Progenitor cell of endocrine pancreas (in vitro differentiated cells): ENCODE measurements at regions not wholly inside any gene's neighbourhood (a gene's known extent, or its start where the extent isn't known, plus 50 kb on each side); places are given as distances from the start of the nearest gene placed in this dataset.

ENCODE experiments used
- DNase-seq: peaks from one replicate; pipeline ENCODE4 v3.0.0; 2021; ENCODE audit warnings: low spot score; ENCODE audit not compliant: unreplicated experiment
- H3K27ac Mint-ChIP-seq: 2 replicates; pipeline ENCODE4 v1.8.0; 2021; ENCODE audit warnings: mild to moderate bottlenecking, moderate library complexity, mixed read lengths
- H3K27me3 Mint-ChIP-seq: 2 replicates; pipeline ENCODE4 v1.8.0; 2021; ENCODE audit warnings: mixed read lengths
- H3K36me3 Mint-ChIP-seq: 2 replicates; pipeline ENCODE4 v1.8.0; 2022; ENCODE audit warnings: mixed read lengths; ENCODE audit not compliant: insufficient read depth
- H3K4me1 Mint-ChIP-seq: 2 replicates; pipeline ENCODE4 v1.8.0; 2021; ENCODE audit warnings: low read depth, mixed read lengths
- H3K4me3 Mint-ChIP-seq: 2 replicates; pipeline ENCODE4 v1.8.0; 2021; ENCODE audit warnings: low read depth, mild to moderate bottlenecking, moderate library complexity, mixed read lengths
- H3K9me3 Mint-ChIP-seq: 2 replicates; pipeline ENCODE4 v1.8.0; 2021; ENCODE audit warnings: low read depth, mixed read lengths
- TF ChIP-seq, protein P1 (sequence below): fragments of 200-600 bp; sonication (generic); IDR thresholded peaks from one replicate; pipeline ENCODE4 v1.5.0; 2021; ENCODE audit warnings: antibody characterized with exemption, mild to moderate bottlenecking; ENCODE audit not compliant: unreplicated experiment

DNA sequence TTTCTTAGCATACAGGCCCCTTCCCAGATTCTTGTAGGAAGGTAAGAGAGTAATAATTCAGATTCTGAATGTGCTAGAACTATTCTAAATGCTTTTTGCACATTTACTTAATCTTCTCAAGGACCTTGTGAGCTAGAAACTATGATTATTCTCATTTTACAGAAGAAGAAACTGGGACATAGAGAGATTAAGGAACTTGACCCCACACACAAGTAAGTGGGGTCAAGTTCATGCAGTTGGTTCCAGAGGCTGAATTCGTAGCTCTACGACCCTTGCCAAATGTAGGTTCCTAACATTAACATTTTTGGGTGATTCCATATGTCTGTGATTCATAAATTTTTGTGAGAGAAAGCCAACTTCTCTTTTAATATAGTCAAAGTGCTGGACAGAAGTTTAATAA lies 238.1 kb downstream of the LACC1 start:
- TF ChIP-seq, protein P1, sequence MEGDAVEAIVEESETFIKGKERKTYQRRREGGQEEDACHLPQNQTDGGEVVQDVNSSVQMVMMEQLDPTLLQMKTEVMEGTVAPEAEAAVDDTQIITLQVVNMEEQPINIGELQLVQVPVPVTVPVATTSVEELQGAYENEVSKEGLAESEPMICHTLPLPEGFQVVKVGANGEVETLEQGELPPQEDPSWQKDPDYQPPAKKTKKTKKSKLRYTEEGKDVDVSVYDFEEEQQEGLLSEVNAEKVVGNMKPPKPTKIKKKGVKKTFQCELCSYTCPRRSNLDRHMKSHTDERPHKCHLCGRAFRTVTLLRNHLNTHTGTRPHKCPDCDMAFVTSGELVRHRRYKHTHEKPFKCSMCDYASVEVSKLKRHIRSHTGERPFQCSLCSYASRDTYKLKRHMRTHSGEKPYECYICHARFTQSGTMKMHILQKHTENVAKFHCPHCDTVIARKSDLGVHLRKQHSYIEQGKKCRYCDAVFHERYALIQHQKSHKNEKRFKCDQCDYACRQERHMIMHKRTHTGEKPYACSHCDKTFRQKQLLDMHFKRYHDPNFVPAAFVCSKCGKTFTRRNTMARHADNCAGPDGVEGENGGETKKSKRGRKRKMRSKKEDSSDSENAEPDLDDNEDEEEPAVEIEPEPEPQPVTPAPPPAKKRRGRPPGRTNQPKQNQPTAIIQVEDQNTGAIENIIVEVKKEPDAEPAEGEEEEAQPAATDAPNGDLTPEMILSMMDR = no peak
- no peaks in the 10 kb centered on the region for H3K4me1 Mint-ChIP-seq
- no peak overlapping the region for H3K4me3 Mint-ChIP-seq
- no peak overlapping the region for H3K27ac Mint-ChIP-seq
- no peak for DNase-seq
- no peaks in the 10 kb centered on the region for H3K9me3 Mint-ChIP-seq
- no peaks in the 10 kb centered on the region for H3K36me3 Mint-ChIP-seq
- peaks cover 11% of the 10 kb centered on the region for H3K27me3 Mint-ChIP-seq

DNA sequence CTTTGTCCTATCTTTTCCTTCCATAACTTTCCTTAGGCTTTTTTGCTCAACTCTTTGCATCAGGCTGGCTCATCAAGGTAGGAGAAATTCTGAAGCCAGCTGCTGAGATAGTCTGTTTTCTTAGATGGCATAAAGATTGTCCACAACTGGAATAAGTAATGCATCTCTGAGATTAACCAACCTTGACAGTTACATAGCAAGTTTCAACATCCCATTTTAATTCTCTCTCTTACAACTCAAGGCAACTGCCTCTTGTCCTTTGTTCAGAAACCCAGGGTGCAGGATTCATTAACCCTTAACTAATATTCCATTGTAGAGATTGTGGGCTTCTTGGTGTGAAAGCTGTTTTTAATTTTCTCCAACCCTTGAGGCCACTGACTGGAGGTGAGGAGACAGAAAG lies 239.2 kb downstream of the LACC1 start:
- DNase-seq = no peak
- Mint-ChIP-seq H3K9me3 (peaks cover 8% of the 10 kb centered on the region), H3K27me3 (peaks cover 11% of the 10 kb centered on the region), H3K4me1 (no peaks in the 10 kb centered on the region), H3K4me3 (no peak overlapping the region), H3K36me3 (no peaks in the 10 kb centered on the region), H3K27ac (no peak overlapping the region)
- TF ChIP-seq, protein P1 = no peak

DNA sequence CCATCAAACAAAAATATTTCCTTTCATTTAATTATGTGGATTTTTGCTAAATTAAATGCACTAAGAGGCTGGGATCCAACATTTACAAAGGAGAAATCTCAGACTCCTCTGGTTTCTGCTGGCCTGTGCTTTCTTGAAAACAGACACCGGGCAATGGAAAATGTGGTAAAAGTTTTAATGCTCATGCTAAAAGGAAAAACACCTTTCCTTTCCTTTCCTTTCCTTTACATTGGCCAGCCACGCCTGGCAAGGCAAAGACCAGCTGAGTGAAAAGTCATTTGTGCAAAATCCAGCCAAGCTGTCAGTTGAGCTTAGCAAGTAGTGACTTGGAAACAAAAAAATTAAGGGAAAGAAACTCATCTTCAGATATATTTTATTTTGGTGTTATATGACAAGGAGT lies 240.3 kb downstream of the LACC1 start:
- H3K27ac Mint-ChIP-seq = no peak overlapping the region
- TF ChIP-seq, protein P1 = no peak
- peaks cover 11% of the 10 kb centered on the region for H3K27me3 Mint-ChIP-seq
- H3K4me1 Mint-ChIP-seq = no peaks in the 10 kb centered on the region
- peaks cover 14% of the 10 kb centered on the region for H3K9me3 Mint-ChIP-seq
- H3K36me3 Mint-ChIP-seq = peaks cover 1% of the 10 kb centered on the region
- H3K4me3 Mint-ChIP-seq = no peak overlapping the region
- no peak for DNase-seq

DNA sequence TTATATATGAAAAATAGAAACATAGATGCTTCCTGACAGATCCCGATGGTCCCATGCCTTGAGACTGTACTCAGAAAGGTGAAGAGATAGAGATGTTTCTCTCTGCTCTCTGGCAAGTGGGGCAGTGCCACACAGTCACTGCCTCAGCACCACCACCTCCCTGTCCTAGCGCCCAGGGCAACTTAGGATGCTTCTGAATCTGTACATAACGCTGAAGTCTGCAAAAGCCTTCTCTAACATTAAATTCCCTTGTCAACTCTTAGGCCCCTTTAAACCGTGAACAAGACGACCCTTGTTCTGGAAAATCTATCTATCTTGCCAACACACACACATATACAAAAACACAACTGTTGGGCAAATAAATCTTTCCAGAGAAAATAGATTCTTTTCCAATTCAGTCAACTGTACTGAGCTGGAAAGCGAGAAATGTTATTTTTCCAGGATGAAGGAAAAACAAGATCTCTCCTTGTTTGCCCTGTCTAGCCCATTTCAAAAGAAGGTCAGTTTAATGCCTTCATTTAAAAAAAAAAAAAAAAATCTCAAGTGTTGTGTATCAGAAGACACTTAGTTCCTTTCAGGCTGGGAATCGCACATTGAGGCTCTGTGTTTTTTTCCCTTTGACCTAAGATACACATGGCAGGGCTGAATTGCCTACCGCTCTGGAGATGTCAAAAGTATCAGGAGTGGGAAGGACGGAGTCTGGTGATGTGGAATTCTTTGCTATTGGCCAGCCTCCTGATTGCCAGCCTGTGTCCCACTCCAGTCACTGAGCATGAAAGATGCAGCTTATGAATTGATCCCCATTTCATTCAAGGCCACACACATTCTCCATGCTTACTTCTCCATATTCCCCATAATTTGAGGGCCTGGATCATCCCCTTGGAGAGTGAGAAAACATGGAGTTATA lies 241.4 kb downstream of the LACC1 start:
- H3K4me1 Mint-ChIP-seq = no peaks in the 10 kb centered on the region
- no peak overlapping the region for H3K27ac Mint-ChIP-seq
- H3K9me3 Mint-ChIP-seq = peaks cover 14% of the 10 kb centered on the region
- TF ChIP-seq, protein P1 = no peak
- peaks cover 1% of the 10 kb centered on the region for H3K36me3 Mint-ChIP-seq
- H3K4me3 Mint-ChIP-seq = no peak overlapping the region
- no peak for DNase-seq
- H3K27me3 Mint-ChIP-seq = peaks cover 11% of the 10 kb centered on the region

DNA sequence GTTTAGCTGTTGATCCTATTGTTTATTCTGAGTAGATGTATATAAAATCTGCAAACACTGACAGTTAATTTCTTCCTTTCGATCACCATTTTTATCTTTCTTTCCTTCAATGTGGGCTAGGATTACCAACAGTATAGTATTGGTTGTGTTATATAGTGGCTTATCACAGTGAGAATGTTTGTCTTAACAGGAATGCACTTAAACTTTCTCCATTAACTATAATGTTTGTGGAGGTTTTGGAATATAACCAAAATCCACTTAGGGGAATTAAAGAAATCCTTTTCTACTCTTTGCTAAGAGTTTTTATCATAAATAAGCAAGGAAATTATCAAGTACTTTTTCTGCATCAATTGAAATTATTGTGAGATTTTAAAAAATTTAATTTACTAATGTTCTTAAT lies 244.6 kb downstream of the LACC1 start:
- TF ChIP-seq, protein P1 = no peak
- no peak for DNase-seq
- H3K27me3 Mint-ChIP-seq = peaks cover 2% of the 10 kb centered on the region
- no peaks in the 10 kb centered on the region for H3K4me1 Mint-ChIP-seq
- peaks cover 14% of the 10 kb centered on the region for H3K9me3 Mint-ChIP-seq
- no peak overlapping the region for H3K27ac Mint-ChIP-seq
- no peak overlapping the region for H3K4me3 Mint-ChIP-seq
- H3K36me3 Mint-ChIP-seq = peaks cover 1% of the 10 kb centered on the region
